ENCODE measurements at regions not wholly inside any gene's neighbourhood (a gene's known extent, or its start where the extent isn't known, plus 50 kb on each side); places are given as distances from the start of the nearest gene placed in this dataset.

- H3K27ac Mint-ChIP-seq, result no peak overlapping the region
- H3K4me3 Mint-ChIP-seq, result no peak overlapping the region
- H3K27me3 Mint-ChIP-seq, result no peaks in the 10 kb centered on the region
- no peaks in the 10 kb centered on the region for H3K4me1 Mint-ChIP-seq
- peaks cover 0 to 2% (median 0%) of the 10 kb centered on the region in 3 donors for H3K9me3 Mint-ChIP-seq
- H3K36me3 Mint-ChIP-seq, result no peaks in the 10 kb centered on the region
Measured at GRCh38 chr6:126803769-126804168, 314.7 kb upstream of the RSPO3 start.

DNA sequence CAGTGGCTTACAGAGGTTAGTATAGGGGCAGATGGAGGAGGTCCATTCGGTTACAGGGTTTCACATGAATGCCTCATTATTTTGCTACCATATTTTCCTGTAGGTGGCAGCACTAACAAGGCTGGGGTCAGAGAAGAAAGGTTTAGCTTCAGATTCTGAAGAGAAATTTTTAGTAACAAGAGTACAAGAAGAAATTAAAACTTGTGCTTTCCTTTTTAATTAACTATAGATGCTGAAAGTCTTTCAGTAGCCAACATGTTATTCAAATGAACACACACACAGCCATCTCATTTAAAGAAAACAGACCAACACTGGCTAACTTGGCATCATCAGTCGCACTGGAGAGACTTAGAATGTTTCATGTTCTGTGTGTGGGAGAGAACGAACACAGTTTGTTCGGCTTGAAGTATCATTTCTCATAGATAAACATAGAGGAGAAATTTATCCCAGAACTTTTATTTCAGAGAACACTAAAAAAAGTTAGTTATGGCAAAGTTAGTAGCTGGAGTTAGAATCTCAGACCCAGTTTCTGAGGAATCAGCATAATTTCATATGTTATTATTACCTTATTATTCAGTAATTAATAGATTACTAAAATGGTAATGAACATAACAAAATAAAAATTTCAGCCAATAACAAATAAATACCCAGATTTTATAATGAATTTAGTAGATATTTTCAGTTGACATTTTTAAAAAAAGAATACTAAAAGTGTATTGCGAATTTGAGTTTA is 314.0 kb upstream of the RSPO3 start:
- H3K4me1 Mint-ChIP-seq, result no peaks in the 10 kb centered on the region
- peaks cover 0 to 2% (median 0%) of the 10 kb centered on the region in 3 donors for H3K9me3 Mint-ChIP-seq
- no peaks in the 10 kb centered on the region for H3K27me3 Mint-ChIP-seq
- H3K36me3 Mint-ChIP-seq, result no peaks in the 10 kb centered on the region
- H3K4me3 Mint-ChIP-seq, result no peak overlapping the region
- H3K27ac Mint-ChIP-seq, result no peak overlapping the region

DNA sequence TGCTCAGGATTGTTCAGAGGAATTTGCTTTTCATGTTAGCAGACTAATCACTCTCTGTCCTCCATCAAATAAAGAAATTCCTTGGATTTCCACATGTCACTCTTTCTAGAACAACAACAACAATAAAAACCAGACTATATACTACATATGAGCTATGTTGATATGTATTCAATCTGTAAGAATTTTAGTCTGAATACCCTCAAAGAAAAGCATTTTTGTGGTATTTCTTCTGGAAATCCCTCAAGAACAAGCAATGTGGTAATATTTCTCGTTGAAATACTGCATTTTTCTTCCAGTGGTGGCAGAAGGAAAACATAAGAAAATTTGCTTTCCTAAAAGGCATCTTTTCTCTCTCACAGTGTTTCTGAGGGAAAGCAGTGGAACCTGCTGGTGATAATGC is 312.6 kb upstream of the RSPO3 start:
- Mint-ChIP-seq H3K4me3 (no peak overlapping the region), H3K36me3 (no peaks in the 10 kb centered on the region), H3K4me1 (no peaks in the 10 kb centered on the region)

GRCh38 chr6:126807876-126808275 is 310.6 kb upstream of the RSPO3 start:
- Mint-ChIP-seq H3K4me1 (peaks cover 0 to 3% (median 2%) of the 10 kb centered on the region in 3 donors), H3K27me3 (peaks cover 1% of the 10 kb centered on the region), H3K27ac (no peak overlapping the region), H3K36me3 (no peaks in the 10 kb centered on the region), H3K4me3 (no peak overlapping the region), H3K9me3 (peaks cover 0 to 7% (median 0%) of the 10 kb centered on the region in 3 donors)

More for the DNA sequence above, 312.6 kb upstream of the RSPO3 start:
- H3K27ac Mint-ChIP-seq, result no peak overlapping the region
- no peaks in the 10 kb centered on the region for H3K27me3 Mint-ChIP-seq
- H3K9me3 Mint-ChIP-seq, result peaks cover 0 to 4% (median 0%) of the 10 kb centered on the region in 3 donors

GRCh38 chr6:126811321-126811720 is 307.1 kb upstream of the RSPO3 start:
- no peaks in the 10 kb centered on the region for H3K36me3 Mint-ChIP-seq
- H3K4me3 Mint-ChIP-seq, result no peak overlapping the region
- peaks cover 1% of the 10 kb centered on the region for H3K27me3 Mint-ChIP-seq
- H3K27ac Mint-ChIP-seq, result no peak overlapping the region
- peaks cover 0 to 9% (median 0%) of the 10 kb centered on the region in 3 donors for H3K9me3 Mint-ChIP-seq
- H3K4me1 Mint-ChIP-seq, result peaks cover 0 to 3% (median 2%) of the 10 kb centered on the region in 3 donors

DNA sequence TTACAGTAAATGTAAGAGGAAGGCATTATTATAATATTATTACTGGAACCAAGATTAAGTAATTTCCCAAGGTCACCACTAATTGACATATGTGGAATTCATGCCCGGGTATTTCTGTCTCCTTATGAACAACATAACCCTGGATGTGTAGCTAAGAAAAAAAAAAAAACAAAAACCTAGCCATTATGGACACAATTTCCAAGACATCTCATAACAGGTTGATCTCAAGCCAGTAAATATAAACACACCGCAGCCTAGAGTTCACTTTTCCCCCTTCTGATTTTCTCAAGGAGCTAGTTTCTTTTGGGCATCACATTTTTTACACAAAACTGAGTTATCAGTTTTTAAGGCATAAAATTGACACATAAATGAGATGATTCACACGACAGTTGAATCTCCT is 306.5 kb upstream of the RSPO3 start:
- peaks cover 1% of the 10 kb centered on the region for H3K27me3 Mint-ChIP-seq

DNA sequence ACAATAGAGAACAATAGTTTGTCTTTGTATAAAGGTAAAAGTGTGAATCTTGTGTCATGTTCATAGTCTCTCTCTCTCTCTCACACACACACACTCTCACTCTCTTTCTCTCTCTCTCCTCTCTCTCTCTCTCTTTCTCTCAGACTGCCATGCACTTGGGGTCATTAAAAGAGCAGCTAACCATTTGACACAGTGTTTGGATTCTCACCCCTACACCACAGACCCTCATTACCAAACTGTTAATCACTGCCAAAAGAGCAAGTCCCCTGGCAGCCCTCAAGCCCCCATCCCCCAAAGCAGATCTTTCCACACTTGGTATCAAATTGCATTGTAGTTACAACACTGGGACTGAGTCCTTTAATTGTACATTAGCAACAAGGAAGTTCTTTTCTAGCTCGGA is 305.8 kb upstream of the RSPO3 start:
- Mint-ChIP-seq H3K4me3 (no peak overlapping the region), H3K27me3 (peaks cover 1% of the 10 kb centered on the region), H3K9me3 (peaks cover 0 to 8% (median 0%) of the 10 kb centered on the region in 3 donors), H3K36me3 (no peaks in the 10 kb centered on the region), H3K4me1 (peaks cover 0 to 3% (median 2%) of the 10 kb centered on the region in 3 donors), H3K27ac (peak overlapping the region in 1 of 3 donors; percentile 84)

More for the DNA sequence above, 306.5 kb upstream of the RSPO3 start:
- H3K4me3 Mint-ChIP-seq, result no peak overlapping the region
- H3K36me3 Mint-ChIP-seq, result no peaks in the 10 kb centered on the region
- H3K9me3 Mint-ChIP-seq, result peaks cover 0 to 9% (median 0%) of the 10 kb centered on the region in 3 donors
- H3K27ac Mint-ChIP-seq, result no peak overlapping the region
- H3K4me1 Mint-ChIP-seq, result peaks cover 0 to 3% (median 2%) of the 10 kb centered on the region in 3 donors

DNA sequence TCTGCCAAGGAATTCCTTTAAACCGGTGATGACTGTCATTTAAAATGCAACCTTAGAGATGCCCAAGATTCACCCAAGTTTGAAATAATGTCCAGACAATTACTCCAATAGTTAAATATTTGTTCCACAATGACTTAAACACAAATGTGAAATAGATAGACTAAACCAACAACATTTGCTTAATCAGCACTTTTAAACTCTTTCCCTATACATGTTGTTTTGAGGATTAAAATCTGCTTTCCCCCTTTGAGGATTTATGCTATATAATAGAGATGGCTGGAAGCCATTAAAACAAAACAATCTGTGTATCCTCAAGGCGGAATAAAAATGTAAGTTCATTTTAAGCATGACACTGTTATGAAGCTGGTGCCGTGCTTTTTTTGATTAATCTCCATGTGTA is 297.8 kb upstream of the RSPO3 start:
- Mint-ChIP-seq H3K27me3 (peaks cover 2% of the 10 kb centered on the region), H3K4me1 (peaks cover 0 to 1% (median 0%) of the 10 kb centered on the region in 3 donors)

GRCh38 chr6:126821706-126822105 is 296.8 kb upstream of the RSPO3 start:
- Mint-ChIP-seq H3K4me3 (no peak overlapping the region), H3K27ac (no peak overlapping the region), H3K27me3 (peaks cover 2% of the 10 kb centered on the region), H3K4me1 (peaks cover 0 to 1% (median 0%) of the 10 kb centered on the region in 3 donors), H3K36me3 (no peaks in the 10 kb centered on the region), H3K9me3 (no peaks in the 10 kb centered on the region)

More for the DNA sequence above, 297.8 kb upstream of the RSPO3 start:
- Mint-ChIP-seq H3K4me3 (no peak overlapping the region), H3K36me3 (no peaks in the 10 kb centered on the region), H3K27ac (no peak overlapping the region), H3K9me3 (no peaks in the 10 kb centered on the region)

DNA sequence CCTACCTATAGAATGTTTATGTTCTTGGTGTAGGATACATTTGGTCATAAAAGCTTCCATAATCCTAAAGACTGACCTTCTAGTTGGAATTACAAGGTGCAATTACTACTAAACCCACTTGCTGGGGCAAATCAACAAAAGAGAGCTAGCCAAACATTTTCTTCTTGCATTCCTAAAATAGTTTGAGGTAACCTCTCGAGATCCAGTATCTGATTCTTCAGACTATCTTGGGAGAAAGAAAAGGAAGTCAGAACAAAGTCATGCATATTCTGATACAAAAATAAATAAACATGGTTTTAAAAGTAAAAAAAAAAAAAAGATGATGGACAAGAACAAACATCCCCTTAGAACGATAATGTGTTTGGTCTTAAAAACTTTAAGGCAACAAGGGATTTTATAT is 294.2 kb upstream of the RSPO3 start:
- Mint-ChIP-seq H3K9me3 (no peaks in the 10 kb centered on the region), H3K27ac (no peak overlapping the region), H3K27me3 (no peaks in the 10 kb centered on the region), H3K4me1 (peaks cover 0 to 1% (median 0%) of the 10 kb centered on the region in 3 donors), H3K4me3 (no peak overlapping the region), H3K36me3 (no peaks in the 10 kb centered on the region)

DNA sequence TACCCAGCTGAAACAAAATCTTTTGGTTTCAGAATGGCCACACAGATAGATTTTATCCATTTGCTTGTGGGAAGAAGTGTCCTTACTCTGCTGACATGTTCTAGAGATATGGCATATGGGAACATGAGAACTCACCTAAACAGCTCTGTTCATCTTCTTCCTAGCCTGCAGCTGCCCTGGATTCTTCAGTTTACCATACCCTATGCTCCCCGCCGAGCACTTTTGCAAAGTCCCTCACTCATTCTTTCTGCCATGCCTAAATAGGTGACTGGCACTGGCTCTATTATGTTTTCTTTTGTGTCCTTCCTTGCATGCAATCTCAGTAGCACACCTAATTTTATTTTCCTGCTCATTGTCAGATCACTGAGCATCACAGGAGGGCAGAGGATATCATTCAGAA is 293.7 kb upstream of the RSPO3 start:
- H3K27me3 Mint-ChIP-seq, result no peaks in the 10 kb centered on the region
- H3K4me1 Mint-ChIP-seq, result peaks cover 0 to 1% (median 0%) of the 10 kb centered on the region in 3 donors
- no peak overlapping the region for H3K27ac Mint-ChIP-seq
- no peaks in the 10 kb centered on the region for H3K36me3 Mint-ChIP-seq
- H3K4me3 Mint-ChIP-seq, result no peak overlapping the region
- no peaks in the 10 kb centered on the region for H3K9me3 Mint-ChIP-seq

GRCh38 chr6:126826166-126826714 is 292.2 kb upstream of the RSPO3 start:
- Mint-ChIP-seq H3K27me3 (no peaks in the 10 kb centered on the region), H3K36me3 (no peaks in the 10 kb centered on the region), H3K4me1 (peaks cover 0 to 1% (median 0%) of the 10 kb centered on the region in 3 donors), H3K27ac (peak overlapping the region in 1 of 3 donors; percentile 51), H3K4me3 (no peak overlapping the region), H3K9me3 (no peaks in the 10 kb centered on the region)

DNA sequence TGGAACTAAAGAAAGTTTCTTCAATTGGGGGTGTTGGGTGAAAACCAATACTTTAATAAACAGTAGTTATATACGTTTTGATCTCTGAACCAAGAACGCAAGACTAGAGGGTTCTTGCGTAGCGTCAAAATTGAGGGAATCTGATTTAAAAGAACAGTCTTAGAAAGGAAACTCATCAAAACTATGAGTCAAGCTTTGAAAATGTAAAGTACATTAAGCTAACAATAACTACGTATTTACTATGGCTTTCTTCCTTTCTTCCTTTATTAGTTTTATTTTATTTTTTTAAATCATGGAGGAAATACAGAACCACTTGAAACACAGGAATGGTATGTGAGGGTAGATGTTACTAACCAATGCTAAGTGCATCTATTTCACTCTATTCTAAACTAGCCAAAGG is 287.0 kb upstream of the RSPO3 start:
- no peaks in the 10 kb centered on the region for H3K4me1 Mint-ChIP-seq
- no peaks in the 10 kb centered on the region for H3K27me3 Mint-ChIP-seq
- H3K9me3 Mint-ChIP-seq, result no peaks in the 10 kb centered on the region
- no peak overlapping the region for H3K4me3 Mint-ChIP-seq
- H3K36me3 Mint-ChIP-seq, result no peaks in the 10 kb centered on the region
- H3K27ac Mint-ChIP-seq, result no peak overlapping the region

GRCh38 chr6:126842769-126843168 is 275.7 kb upstream of the RSPO3 start:
- Mint-ChIP-seq H3K9me3 (peaks cover 0 to 3% (median 0%) of the 10 kb centered on the region in 3 donors), H3K27me3 (no peaks in the 10 kb centered on the region), H3K4me3 (no peak overlapping the region), H3K27ac (no peak overlapping the region), H3K4me1 (no peaks in the 10 kb centered on the region), H3K36me3 (no peaks in the 10 kb centered on the region)

GRCh38 chr6:126848119-126848518 is 270.4 kb upstream of the RSPO3 start:
- Mint-ChIP-seq H3K27ac (no peak overlapping the region), H3K27me3 (no peaks in the 10 kb centered on the region), H3K4me1 (no peaks in the 10 kb centered on the region), H3K9me3 (peaks cover 0 to 2% (median 0%) of the 10 kb centered on the region in 3 donors), H3K4me3 (no peak overlapping the region), H3K36me3 (no peaks in the 10 kb centered on the region)

DNA sequence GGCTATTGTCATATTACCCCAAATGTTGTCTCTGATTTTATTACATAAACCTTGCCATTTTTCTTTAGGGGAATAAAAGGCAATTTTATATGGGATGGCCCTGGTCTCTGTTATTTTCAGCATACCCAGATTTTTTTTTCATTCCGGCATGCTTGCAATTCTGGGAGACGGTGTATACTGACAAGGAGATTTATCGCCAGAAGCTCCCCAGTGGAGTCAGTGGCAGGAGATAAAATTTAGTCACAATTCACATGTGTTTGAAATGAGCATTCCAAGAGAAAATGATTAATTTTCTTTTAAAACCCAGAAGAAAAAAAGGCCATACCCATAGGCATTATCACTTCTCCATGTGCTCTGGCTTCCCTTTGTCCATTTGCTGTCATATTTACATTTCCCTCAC is 250.8 kb upstream of the RSPO3 start:
- Mint-ChIP-seq H3K27ac (no peak overlapping the region), H3K4me1 (no peaks in the 10 kb centered on the region), H3K4me3 (no peak overlapping the region), H3K36me3 (no peaks in the 10 kb centered on the region), H3K27me3 (no peaks in the 10 kb centered on the region), H3K9me3 (peaks cover 0 to 1% (median 0%) of the 10 kb centered on the region in 3 donors)
